ENCODE measurements at regions not wholly inside any gene's neighbourhood (a gene's known extent, or its start where the extent isn't known, plus 50 kb on each side); places are given as distances from the start of the nearest gene placed in this dataset.

DNA sequence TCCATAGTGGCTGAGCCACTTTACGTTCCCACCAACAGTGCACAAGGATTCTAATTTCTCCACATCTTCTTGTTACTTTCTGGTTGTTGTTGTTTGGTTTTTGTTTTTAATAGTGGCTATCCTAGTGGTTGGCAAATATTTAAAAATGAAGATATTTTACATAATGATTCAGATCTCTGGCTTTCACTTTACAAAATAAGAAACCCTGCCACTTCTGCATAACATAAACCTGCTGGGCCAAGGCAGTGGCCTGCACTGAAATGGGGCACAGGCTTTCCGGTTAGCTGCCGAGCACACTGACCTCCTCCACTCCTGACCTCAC lies 320.4 kb downstream of the RPS6KC1 start:
- DNase-seq (ENCODE audit: low spot score) (no peak), ATAC-seq (no peak)
- intact Hi-C loops (cut with DNase I): no loop called here

- intact Hi-C loops (cut with DNase I): no loop called here
- no peak for DNase-seq (ENCODE audit: low spot score)
- no peak for ATAC-seq
Observed at GRCh38 chr1:213371847-213372619, 321.0 kb downstream of the RPS6KC1 start.

DNA sequence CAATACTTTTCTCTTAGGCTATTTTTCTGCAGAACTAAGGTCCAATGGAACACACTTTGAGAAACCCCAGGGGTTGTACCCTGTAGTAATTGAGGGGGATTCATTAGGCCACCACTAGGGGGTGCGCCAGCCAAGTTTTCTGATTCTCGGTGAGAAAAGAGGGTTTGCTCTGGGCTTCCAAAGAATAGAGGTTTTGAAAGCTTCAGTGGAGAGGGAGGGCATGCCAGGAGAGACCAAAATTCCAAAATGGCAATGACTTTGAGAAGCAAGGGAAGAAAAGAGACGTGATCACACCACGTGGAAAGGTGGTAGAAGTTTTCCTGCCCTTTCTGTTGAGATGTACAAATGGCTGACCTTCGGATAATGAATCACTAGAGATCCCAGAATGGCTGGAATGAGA lies 323.3 kb downstream of the RPS6KC1 start:
- peak; percentile 81 for DNase-seq (ENCODE audit: low spot score)
- peak; percentile 56 for ATAC-seq
- intact Hi-C loops (cut with DNase I): no loop called here

DNA sequence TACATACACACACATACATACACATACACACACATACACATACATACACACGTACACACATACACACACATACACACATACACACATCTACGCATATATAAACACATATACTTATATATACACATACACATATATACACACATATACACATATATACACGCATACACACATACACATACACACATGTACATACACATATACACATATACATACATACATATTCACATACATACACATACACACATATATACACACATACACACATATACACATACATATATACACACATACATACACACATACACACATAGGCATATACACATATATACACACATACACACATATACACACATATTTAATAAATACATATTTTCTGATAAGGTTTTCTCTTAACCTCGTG lies 324.0 kb downstream of the RPS6KC1 start:
- intact Hi-C loops (cut with DNase I): no loop called here
- ATAC-seq: no peak
- DNase-seq (ENCODE audit: low spot score): no peak

DNA sequence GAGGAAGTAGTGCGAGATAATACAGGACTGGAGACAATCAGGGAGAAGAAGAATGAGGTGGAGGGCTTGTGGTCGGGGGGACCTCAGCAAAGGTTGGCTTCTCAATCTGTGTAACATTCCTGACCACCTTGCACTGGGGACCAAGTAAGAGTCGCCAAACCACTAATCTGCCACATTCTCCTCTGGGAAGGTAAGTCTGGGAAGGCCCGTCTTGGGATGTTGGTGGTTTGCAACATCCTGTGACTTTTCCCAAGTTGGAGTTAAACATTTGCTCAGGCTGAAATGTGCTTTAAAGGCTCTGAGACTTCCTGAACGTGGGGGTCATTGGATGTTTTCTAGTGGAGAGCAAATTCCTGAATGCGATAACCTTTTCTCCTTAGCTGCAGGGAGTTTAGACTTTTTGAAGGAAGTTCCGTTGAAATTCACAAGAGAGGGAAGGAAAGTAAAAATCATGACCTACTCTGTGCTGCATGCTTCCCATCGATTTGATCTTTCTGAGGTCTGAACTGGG lies 325.9 kb downstream of the RPS6KC1 start:
- intact Hi-C loops (cut with DNase I): no loop called here
- DNase-seq (ENCODE audit: low spot score): no peak
- ATAC-seq: no peak

DNA sequence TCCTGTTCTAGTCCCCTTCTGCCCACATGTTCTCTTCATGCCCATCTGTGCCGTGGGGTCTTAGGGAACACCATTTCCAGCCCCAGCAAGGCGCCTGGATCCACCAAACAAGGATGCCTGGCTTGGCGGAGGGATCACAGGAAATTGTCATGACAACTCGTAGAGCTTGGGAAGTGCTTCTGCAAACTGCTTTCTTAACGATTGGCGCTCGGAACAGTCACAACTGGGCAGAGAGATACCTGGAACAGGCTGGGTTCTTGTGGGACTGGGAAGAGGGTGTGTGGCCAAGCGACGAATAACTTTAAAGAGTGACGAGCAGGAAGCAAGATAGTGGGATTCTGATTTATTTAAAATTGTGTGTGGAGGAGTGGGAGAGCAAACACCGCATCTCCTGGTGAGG lies 329.8 kb downstream of the RPS6KC1 start:
- DNase-seq (ENCODE audit: low spot score) (no peak), ATAC-seq (no peak)
- intact Hi-C loops (cut with DNase I): no loop called here

- DNase-seq (ENCODE audit: low spot score) (no peak), ATAC-seq (no peak)
- intact Hi-C loops (cut with DNase I): no loop called here
Observed at GRCh38 chr1:213381572-213382084, 330.6 kb downstream of the RPS6KC1 start.

DNA sequence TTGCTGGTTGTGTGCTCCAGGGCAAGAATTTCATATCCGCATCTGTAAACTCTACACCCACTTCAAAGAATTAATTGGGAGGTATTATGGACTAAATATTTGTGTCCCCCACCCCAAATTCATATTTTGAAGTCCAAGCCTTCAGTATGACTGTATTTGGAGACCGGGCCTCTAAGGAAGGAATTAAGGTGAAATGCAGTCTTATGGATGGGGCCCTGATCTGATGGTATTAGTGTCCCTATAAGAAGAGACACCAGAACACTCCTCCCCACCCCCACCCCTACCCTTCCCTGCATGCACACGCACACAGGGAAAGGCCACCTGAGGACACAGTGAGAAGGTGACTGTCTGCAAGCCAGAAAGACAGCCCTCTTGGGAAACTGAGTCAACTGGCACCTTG lies 332.4 kb downstream of the RPS6KC1 start:
- intact Hi-C loops (cut with DNase I): no loop called here
- DNase-seq (ENCODE audit: low spot score) (no peak), ATAC-seq (no peak)

- intact Hi-C loops (cut with DNase I): no loop called here
- no peak for ATAC-seq
Observed at GRCh38 chr1:213385201-213385600, 334.2 kb downstream of the RPS6KC1 start.

GRCh38 chr1:213385806-213386324 lies 334.8 kb downstream of the RPS6KC1 start:
- DNase-seq (ENCODE audit: low spot score) (no peak), ATAC-seq (no peak)

More at GRCh38 chr1:213385201-213385600, 334.2 kb downstream of the RPS6KC1 start:
- no peak for DNase-seq (ENCODE audit: low spot score)

DNA sequence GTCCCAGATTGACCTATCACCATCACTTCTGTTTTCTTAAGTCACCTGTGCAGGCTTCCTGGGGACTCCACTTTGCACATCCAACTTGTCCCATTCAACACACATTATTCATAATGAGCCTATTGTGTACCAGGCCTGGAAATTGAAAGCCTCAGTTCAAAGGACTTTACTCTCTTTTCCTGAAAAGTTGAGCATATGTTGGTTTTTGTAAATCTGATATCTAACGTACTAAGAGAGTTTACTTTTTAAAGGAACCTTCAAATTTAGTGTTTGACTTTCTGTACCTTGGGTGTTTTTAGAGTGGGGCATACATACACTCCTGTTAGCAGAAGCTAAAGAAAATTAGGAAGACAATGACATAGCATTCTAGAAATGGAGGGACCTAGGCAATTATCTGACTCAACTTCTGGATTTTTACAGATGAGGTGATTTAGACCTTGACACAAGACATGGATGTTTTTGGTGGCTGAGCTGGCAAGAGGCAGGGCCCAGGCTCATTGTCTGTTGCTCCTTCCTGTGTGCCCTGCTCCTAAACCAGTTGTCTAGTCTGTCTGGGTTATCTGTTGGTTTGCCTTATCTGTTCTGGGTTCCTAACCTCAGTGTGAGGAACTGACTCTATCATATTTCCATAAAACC lies 336.5 kb downstream of the RPS6KC1 start:
- intact Hi-C loops (cut with DNase I): no loop called here
- no peak for ATAC-seq
- DNase-seq (ENCODE audit: low spot score): no peak

More at GRCh38 chr1:213385806-213386324, 334.8 kb downstream of the RPS6KC1 start:
- intact Hi-C loops (cut with DNase I): no loop called here

DNA sequence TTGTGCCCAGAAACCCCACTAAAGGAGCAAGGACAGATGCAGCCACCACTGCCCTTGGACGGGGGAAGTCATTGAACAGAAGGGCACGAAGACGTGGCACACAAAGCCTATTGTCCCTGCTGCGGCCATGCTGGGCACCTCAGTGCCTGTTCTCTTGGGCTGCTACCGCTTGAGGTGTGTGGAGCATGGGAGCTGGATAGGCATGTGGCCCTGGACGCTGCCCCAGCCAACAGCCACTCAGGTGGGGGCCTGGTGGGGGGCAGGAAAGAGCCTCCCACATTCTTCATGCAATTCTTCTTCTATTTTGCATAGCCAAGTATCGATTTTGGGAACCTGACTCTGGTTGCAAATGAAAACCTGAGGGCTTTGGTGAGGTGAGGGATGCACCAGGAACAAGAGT lies 337.2 kb downstream of the RPS6KC1 start:
- DNase-seq (ENCODE audit: low spot score): no peak
- no peak for ATAC-seq
- intact Hi-C loops (cut with DNase I): no loop called here

GRCh38 chr1:213389061-213389581 lies 338.1 kb downstream of the RPS6KC1 start:
- intact Hi-C loops (cut with DNase I): no loop called here
- DNase-seq (ENCODE audit: low spot score) (no peak), ATAC-seq (no peak)

DNA sequence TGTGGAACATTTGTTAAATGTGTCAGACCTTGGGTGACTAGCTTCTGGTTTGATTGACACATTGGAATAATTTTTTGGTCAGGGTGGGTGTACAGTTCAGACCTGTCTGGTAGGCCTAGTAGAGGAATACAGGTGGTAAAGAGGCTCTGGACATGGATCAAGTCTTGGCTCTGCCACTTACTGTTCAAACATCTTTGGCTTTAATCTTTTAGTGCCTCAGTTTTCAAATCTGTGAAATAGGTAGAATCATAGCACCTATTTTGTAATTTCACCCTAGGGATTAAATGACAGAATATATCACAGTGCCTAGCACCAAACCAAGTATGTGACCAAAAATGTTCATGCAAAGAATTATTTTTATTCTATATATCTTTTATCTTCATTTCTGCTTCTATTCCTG lies 340.4 kb downstream of the RPS6KC1 start:
- intact Hi-C loops (cut with DNase I): no loop called here
- ATAC-seq (no peak), DNase-seq (ENCODE audit: low spot score) (no peak)

DNA sequence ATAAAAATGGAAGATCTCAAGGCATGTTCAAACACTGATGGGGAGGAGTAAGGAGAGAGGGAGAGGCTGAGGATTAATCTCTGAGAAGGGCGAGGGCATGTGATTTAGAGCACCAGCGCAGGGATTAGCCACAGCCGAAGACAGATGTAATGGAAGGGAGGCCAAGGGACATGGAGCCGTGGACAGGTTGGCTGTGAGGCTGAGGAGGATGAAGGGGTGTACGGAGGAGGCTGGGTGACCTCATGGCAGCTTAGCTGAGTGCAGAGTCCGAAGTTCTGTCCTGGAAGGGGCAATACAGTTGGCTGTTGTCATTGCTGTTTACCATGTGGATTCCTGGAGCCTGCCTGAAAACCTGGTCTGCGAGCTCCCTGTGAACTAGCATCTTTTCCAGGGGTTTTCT lies 342.8 kb downstream of the RPS6KC1 start:
- intact Hi-C loops (cut with DNase I): no loop called here
- ATAC-seq: no peak
- DNase-seq (ENCODE audit: low spot score): no peak

GRCh38 chr1:213394837-213395236 lies 343.8 kb downstream of the RPS6KC1 start:
- intact Hi-C loops (cut with DNase I): no loop called here
- DNase-seq (ENCODE audit: low spot score): no peak

GRCh38 chr1:213397638-213398037 lies 346.6 kb downstream of the RPS6KC1 start:
- no peak for DNase-seq (ENCODE audit: low spot score)
- intact Hi-C loops (cut with DNase I): no loop called here
- ATAC-seq: no peak

More at GRCh38 chr1:213394837-213395236, 343.8 kb downstream of the RPS6KC1 start:
- ATAC-seq: no peak

DNA sequence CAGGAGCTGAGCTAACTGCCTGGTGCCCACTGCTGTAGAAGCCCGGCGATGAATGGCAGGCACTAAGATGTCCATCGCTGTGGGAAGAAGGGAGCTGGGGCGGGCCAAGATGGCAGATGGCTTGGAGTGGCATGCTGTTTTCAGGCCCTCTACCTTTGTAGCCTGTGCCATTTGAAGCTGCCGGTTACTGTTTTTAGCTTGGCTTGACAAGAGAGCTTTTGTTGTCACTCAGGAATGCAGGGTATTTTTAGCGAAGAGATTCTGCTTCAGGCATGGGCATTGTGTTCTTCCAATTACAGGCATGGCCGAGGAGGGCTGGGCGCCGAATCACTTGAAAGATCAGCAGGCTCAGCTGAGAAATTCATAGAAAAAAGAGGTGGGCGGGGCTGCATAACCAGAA lies 348.7 kb downstream of the RPS6KC1 start:
- ATAC-seq (no peak), DNase-seq (ENCODE audit: low spot score) (no peak)
- intact Hi-C loops (cut with DNase I): no loop called here

DNA sequence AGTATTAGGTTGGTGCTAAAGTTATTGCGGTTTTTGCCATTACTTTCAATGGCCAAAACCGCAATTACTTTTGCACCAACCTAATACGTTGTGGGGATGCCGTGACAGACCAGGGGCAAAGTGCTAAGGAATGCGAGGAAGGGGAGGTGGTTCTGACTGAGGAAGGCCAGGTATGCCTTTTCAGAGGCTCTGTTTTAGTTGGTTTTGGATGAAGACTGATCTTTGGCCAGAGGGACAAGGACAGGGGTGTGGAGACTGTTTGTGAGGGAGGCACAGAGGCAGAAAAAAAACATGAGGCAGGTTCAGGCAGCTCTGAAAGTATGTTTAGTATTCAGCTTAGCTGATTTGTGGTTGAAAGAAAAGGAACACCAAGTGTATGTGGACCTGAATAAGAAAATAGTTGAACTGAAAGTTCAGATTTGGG lies 358.2 kb downstream of the RPS6KC1 start:
- DNase-seq (ENCODE audit: low spot score) (no peak), ATAC-seq (no peak)
- intact Hi-C loops (cut with DNase I): no loop called here

GRCh38 chr1:213409971-213410370 lies 358.9 kb downstream of the RPS6KC1 start:
- ATAC-seq (no peak), DNase-seq (ENCODE audit: low spot score) (no peak)
- intact Hi-C loops (cut with DNase I): no loop called here
